GM12891 (cell line): ENCODE measurements at regions not wholly inside any gene's neighbourhood (a gene's known extent, or its start where the extent isn't known, plus 50 kb on each side); places are given as distances from the start of the nearest gene placed in this dataset.

Source experiments
- DNase-seq: peaks from one replicate; pipeline ENCODE4 v3.0.0; 2011; ENCODE audit warnings: low spot score; ENCODE audit not compliant: insufficient read length
- FAIRE-seq: peaks from 2 replicates; lab custom pipeline; 2011; peaks lifted over from hg19 to GRCh38; lab: Jason Lieb, UNC
- PAX5 ChIP-seq: IDR thresholded peaks from 2 replicates; pipeline ENCODE4 v1.6.1; 2011; ENCODE audit warnings: low read length, moderate library complexity, mild to moderate bottlenecking; ENCODE audit not compliant: insufficient read depth, severe bottlenecking
- POLR2A ChIP-seq: IDR thresholded peaks from 2 replicates; pipeline ENCODE4 v1.6.1; 2011; ENCODE audit warnings: low read depth, low read length, control low read depth
- POLR2AphosphoS5 ChIP-seq: IDR thresholded peaks from 2 replicates; pipeline ENCODE4 v1.6.1; 2011; ENCODE audit warnings: low read depth, low read length, control low read depth
- POU2F2 ChIP-seq: IDR thresholded peaks from 2 replicates; pipeline ENCODE4 v1.6.1; 2011; ENCODE audit warnings: low read depth, mild to moderate bottlenecking, control low read depth, low read length, moderate library complexity
- SPI1 ChIP-seq: IDR thresholded peaks from 2 replicates; pipeline ENCODE4 v1.6.1; 2011; ENCODE audit warnings: low read depth, low read length, control low read depth
- TAF1 ChIP-seq: IDR thresholded peaks from 2 replicates; pipeline ENCODE4 v1.6.1; 2011; ENCODE audit warnings: low read depth, low read length, control low read depth

GRCh38 chr12:5242440-5242839 is 189.5 kb upstream of the NTF3 start:
- no peak for DNase-seq
- no peak for FAIRE-seq

GRCh38 chr12:5243014-5243413 is 188.9 kb upstream of the NTF3 start:
- FAIRE-seq (no peak), DNase-seq (no peak)
- no peak for TF ChIP-seq TAF1
- TF ChIP-seq POLR2A: no peak
- TF ChIP-seq SPI1: no peak
- no peak for TF ChIP-seq POLR2AphosphoS5
- TF ChIP-seq POU2F2: no peak
- no peak for TF ChIP-seq PAX5

More at GRCh38 chr12:5242440-5242839, 189.5 kb upstream of the NTF3 start:
- TF ChIP-seq TAF1 (no peak), PAX5 (no peak), SPI1 (no peak), POLR2AphosphoS5 (no peak), POLR2A (no peak), POU2F2 (no peak)

GRCh38 chr12:5244513-5244972 is 187.4 kb upstream of the NTF3 start:
- no peak for FAIRE-seq
- DNase-seq: no peak
- no peak for TF ChIP-seq SPI1
- TF ChIP-seq POU2F2: no peak
- no peak for TF ChIP-seq PAX5
- no peak for TF ChIP-seq TAF1
- no peak for TF ChIP-seq POLR2A
- no peak for TF ChIP-seq POLR2AphosphoS5

- no peak for TF ChIP-seq SPI1
- no peak for TF ChIP-seq TAF1
- TF ChIP-seq PAX5: no peak
- no peak for TF ChIP-seq POU2F2
- TF ChIP-seq POLR2A: no peak
- no peak for TF ChIP-seq POLR2AphosphoS5
- no peak for DNase-seq
- FAIRE-seq: no peak
Observed at GRCh38 chr12:5246196-5246595, 185.7 kb upstream of the NTF3 start.

GRCh38 chr12:5247144-5247543 is 184.8 kb upstream of the NTF3 start:
- DNase-seq: no peak
- FAIRE-seq: no peak
- TF ChIP-seq POLR2AphosphoS5: no peak
- TF ChIP-seq POLR2A: no peak
- no peak for TF ChIP-seq TAF1
- TF ChIP-seq PAX5: no peak
- no peak for TF ChIP-seq POU2F2
- TF ChIP-seq SPI1: no peak

- no peak for TF ChIP-seq POU2F2
- no peak for TF ChIP-seq POLR2A
- TF ChIP-seq SPI1: no peak
- no peak for TF ChIP-seq PAX5
- no peak for TF ChIP-seq TAF1
- TF ChIP-seq POLR2AphosphoS5: no peak
- no peak for DNase-seq
- FAIRE-seq: no peak
Observed at GRCh38 chr12:5248230-5248629, 183.7 kb upstream of the NTF3 start.

- no peak for TF ChIP-seq POLR2A
- TF ChIP-seq POU2F2: no peak
- TF ChIP-seq PAX5: no peak
- TF ChIP-seq TAF1: no peak
- no peak for TF ChIP-seq POLR2AphosphoS5
- no peak for TF ChIP-seq SPI1
- FAIRE-seq: no peak
- DNase-seq: no peak
Observed at GRCh38 chr12:5248999-5249526, 182.8 kb upstream of the NTF3 start.

GRCh38 chr12:5251092-5251491 is 180.8 kb upstream of the NTF3 start:
- DNase-seq: no peak
- no peak for FAIRE-seq
- TF ChIP-seq SPI1 (no peak), POLR2AphosphoS5 (no peak), POU2F2 (no peak), POLR2A (no peak), PAX5 (no peak), TAF1 (no peak)

- DNase-seq: no peak
- no peak for FAIRE-seq
- TF ChIP-seq POU2F2 (no peak), POLR2A (no peak), TAF1 (no peak), POLR2AphosphoS5 (no peak), SPI1 (no peak), PAX5 (no peak)
Observed at GRCh38 chr12:5251786-5252185, 180.1 kb upstream of the NTF3 start.

- DNase-seq (no peak), FAIRE-seq (no peak)
- TF ChIP-seq PAX5: no peak
- no peak for TF ChIP-seq SPI1
- TF ChIP-seq TAF1: no peak
- TF ChIP-seq POLR2A: no peak
- TF ChIP-seq POLR2AphosphoS5: no peak
- no peak for TF ChIP-seq POU2F2
Observed at GRCh38 chr12:5254703-5255102, 177.2 kb upstream of the NTF3 start.
